Lung (tissue), 11 donors: ENCODE measurements at regions not wholly inside any gene's neighbourhood (a gene's known extent, or its start where the extent isn't known, plus 50 kb on each side); places are given as distances from the start of the nearest gene placed in this dataset.
"Not testable (repeated sequence)": the region's sequence is repeated elsewhere in the genome, so short reads cannot be mapped to it uniquely, and the experiment has no call there.

Experiments used
- ATAC-seq: fragments of 200-7000 bp; cut with Tn5 transposase; one replicate; pipeline ENCODE4 v1.9.1; 2020; ENCODE audit warnings: moderate number of reproducible peaks; ENCODE audit not compliant: insufficient read depth, low FRiP score
- DNase-seq, 3 donors: peaks; one replicate each; pipeline ENCODE4 v3.0.0-alpha.2; 2013 to 2017
- H3K27ac ChIP-seq, 2 donors: one replicate each; pipeline ENCODE4 v1.5.1; 2013; ENCODE audit warnings: mild to moderate bottlenecking in 2 of 2, moderate library complexity in 2 of 2, control low read depth in 1 of 2, inconsistent platforms in 1 of 2, low read depth in 1 of 2, low read length in 1 of 2
- H3K27me3 ChIP-seq, 3 donors: one replicate each; pipeline ENCODE4 v1.5.1; 2013; ENCODE audit warnings: low read length in 2 of 3; ENCODE audit not compliant: control insufficient read depth in 3 of 3, insufficient read depth in 3 of 3
- H3K36me3 ChIP-seq, 4 donors: one replicate each; pipeline ENCODE4 v1.5.1; 2013; ENCODE audit warnings: low read length in 4 of 4, mild to moderate bottlenecking in 1 of 4, moderate library complexity in 1 of 4; ENCODE audit not compliant: control insufficient read depth in 4 of 4, insufficient read depth in 4 of 4
- H3K4me1 ChIP-seq, 5 donors: one replicate each; pipeline ENCODE4 v1.5.1; 2013; ENCODE audit warnings: low read length in 5 of 5, mild to moderate bottlenecking in 2 of 5, moderate library complexity in 1 of 5; ENCODE audit not compliant: control insufficient read depth in 5 of 5, insufficient read depth in 5 of 5
- H3K4me3 ChIP-seq: one replicate; pipeline ENCODE4 v1.5.1; 2013; ENCODE audit warnings: mild to moderate bottlenecking, control low read depth, moderate library complexity
- H3K9ac ChIP-seq, 2 donors: one replicate each; pipeline ENCODE4 v1.5.1; 2013; ENCODE audit warnings: low read length in 2 of 2, control low read depth in 1 of 2; ENCODE audit not compliant: insufficient read depth in 1 of 2
- H3K9me3 ChIP-seq, 4 donors: one replicate each; pipeline ENCODE4 v1.5.1; 2013; ENCODE audit warnings: low read length in 3 of 4, mild to moderate bottlenecking in 1 of 4, moderate library complexity in 1 of 4; ENCODE audit not compliant: control insufficient read depth in 4 of 4, insufficient read depth in 3 of 4
- WGBS, 2 donors: extraction: QIAGEN DNeasy Blood & Tissue Kit; methylation state at CpG; one replicate each; pipeline ENCODE4 v1.1.7; 2013; 5-methylcytosine and 5-hydroxymethylcytosine counted together
- TF ChIP-seq, protein P1 (sequence below): IDR thresholded peaks from 2 replicates; pipeline ENCODE4 v1.5.1; 2012; ENCODE audit warnings: mild to moderate bottlenecking; ENCODE audit errors: control extremely low read depth, extremely low read depth
- donor health status: control.
- donor health status: control.
- donor health status: Bipolar disorder and iron deficiency.
- donor health status: healthy.
- donor health status: DM: yes; HTN: yes; CAD: no.

DNA sequence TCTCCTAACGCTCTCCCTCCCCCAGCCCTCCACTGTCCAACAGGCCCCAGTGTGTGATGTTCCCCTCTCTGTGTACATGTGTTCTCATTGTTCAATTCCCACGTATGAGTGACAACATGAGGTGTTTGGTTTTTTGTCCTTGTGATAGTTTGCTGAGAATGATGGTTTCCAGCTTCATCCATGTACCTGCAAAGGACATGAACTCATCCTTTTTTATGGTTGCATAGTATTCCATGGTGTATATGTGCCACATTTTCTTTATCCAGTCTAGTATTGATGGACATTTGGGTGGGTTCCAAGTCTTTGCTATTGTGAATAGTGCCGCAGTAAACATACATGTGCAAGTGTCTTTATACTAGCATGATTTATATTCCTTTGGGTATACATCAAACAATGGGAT, 347.4 kb downstream of the MAGEE1 start:
- WGBS, 2 donors: 72 to 75% methylated on average over 2 to 3 of the region's 3 CpGs
- H3K36me3 ChIP-seq, DNase-seq: not testable (repeated sequence)

DNA sequence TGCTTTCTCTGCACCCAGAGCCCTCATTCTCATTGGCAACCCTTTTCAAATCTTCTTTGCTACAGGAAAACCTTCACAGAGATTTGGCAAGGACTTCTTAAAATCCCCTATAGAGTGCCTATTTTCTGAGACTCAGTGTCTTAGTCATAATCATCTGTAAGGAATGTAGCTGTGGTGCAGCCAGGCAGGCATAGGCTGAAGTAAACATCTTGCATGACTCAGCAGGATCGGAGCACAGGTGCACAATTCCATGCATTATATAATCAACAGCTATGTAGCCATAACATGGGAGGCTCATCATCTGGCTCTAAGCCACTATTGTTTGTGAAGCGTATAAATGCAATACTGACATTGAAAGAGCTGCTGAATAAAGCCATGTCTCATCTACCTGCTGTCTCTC, 368.8 kb downstream of the MAGEE1 start:
- no peak overlapping the region for H3K4me3 ChIP-seq
- ATAC-seq: no peak
- 67 to 97% methylated on average over 2 of the region's 2 CpGs for WGBS, 2 donors
- peaks cover 0 to 6% (median 3%) of the 10 kb centered on the region in 4 donors for H3K9me3 ChIP-seq
- H3K4me1 ChIP-seq: no peaks in the 10 kb centered on the region
- H3K9ac ChIP-seq: no peak overlapping the region
- H3K36me3 ChIP-seq: no peaks in the 10 kb centered on the region
- TF ChIP-seq, protein P1, sequence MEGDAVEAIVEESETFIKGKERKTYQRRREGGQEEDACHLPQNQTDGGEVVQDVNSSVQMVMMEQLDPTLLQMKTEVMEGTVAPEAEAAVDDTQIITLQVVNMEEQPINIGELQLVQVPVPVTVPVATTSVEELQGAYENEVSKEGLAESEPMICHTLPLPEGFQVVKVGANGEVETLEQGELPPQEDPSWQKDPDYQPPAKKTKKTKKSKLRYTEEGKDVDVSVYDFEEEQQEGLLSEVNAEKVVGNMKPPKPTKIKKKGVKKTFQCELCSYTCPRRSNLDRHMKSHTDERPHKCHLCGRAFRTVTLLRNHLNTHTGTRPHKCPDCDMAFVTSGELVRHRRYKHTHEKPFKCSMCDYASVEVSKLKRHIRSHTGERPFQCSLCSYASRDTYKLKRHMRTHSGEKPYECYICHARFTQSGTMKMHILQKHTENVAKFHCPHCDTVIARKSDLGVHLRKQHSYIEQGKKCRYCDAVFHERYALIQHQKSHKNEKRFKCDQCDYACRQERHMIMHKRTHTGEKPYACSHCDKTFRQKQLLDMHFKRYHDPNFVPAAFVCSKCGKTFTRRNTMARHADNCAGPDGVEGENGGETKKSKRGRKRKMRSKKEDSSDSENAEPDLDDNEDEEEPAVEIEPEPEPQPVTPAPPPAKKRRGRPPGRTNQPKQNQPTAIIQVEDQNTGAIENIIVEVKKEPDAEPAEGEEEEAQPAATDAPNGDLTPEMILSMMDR: no peak
- no peak for DNase-seq
- H3K27ac ChIP-seq: no peak overlapping the region
- H3K27me3 ChIP-seq: no peaks in the 10 kb centered on the region

More for the DNA sequence above, 347.4 kb downstream of the MAGEE1 start:
- not testable (repeated sequence) for H3K9ac ChIP-seq, ATAC-seq, H3K27ac ChIP-seq, H3K4me1 ChIP-seq, H3K27me3 ChIP-seq, H3K4me3 ChIP-seq, H3K9me3 ChIP-seq

DNA sequence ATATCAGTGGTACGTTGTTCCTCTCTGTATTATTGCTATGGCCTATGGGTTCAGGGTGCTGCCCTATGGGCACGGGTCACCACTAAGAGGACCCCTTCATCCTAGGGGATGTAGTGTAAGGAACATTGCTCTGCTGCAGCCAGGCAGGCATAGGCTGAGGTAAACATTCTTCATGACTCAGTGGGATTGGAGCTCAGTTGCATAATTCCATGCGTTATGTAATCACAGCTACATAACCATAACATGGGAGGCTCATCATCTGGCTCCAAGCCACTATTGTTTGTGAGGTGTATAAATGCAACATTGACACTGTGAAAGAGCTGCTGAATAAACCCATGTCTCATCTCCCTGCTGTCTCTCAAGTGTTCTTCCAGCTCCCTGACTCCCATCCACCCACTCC, 375.2 kb downstream of the MAGEE1 start:
- Histone ChIP-seq H3K27me3 (no peaks in the 10 kb centered on the region), H3K4me1 (no peaks in the 10 kb centered on the region), H3K4me3 (no peak overlapping the region), H3K9ac (no peak overlapping the region), H3K9me3 (peaks cover 0 to 11% (median 4%) of the 10 kb centered on the region in 4 donors), H3K36me3 (no peaks in the 10 kb centered on the region), H3K27ac (no peak overlapping the region)
- TF ChIP-seq, protein P1: no peak
- DNase-seq (no peak), ATAC-seq (no peak)
- WGBS, 2 donors: 67 to 93% methylated on average over 3 of the region's 3 CpGs

DNA sequence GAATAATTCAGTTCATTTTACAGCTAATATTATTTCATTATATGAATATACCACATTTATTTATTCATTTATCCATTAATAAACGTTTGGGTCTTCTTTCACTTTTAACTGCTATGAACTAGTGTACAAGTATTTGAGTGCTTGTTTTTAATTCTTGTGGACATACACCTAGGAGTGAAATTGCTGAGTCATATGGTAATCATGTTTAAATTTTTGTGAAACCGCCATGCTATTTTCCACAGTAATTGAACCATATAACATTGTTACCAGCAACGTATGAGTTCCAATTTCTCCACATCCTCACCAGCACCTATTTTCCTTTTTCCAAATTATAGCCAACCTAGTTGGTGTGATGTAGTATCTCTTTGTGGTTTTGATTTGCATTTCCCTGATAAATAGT, 388.2 kb downstream of the MAGEE1 start:
- no peaks in the 10 kb centered on the region for H3K9me3 ChIP-seq
- 61 to 85% methylated on average over 3 of the region's 3 CpGs for WGBS, 2 donors
- H3K27ac ChIP-seq: no peak overlapping the region
- no peaks in the 10 kb centered on the region for H3K27me3 ChIP-seq
- TF ChIP-seq, protein P1: no peak
- H3K9ac ChIP-seq: no peak overlapping the region
- no peaks in the 10 kb centered on the region for H3K4me1 ChIP-seq
- no peaks in the 10 kb centered on the region for H3K36me3 ChIP-seq
- no peak overlapping the region for H3K4me3 ChIP-seq
- DNase-seq (no peak), ATAC-seq (no peak)

DNA sequence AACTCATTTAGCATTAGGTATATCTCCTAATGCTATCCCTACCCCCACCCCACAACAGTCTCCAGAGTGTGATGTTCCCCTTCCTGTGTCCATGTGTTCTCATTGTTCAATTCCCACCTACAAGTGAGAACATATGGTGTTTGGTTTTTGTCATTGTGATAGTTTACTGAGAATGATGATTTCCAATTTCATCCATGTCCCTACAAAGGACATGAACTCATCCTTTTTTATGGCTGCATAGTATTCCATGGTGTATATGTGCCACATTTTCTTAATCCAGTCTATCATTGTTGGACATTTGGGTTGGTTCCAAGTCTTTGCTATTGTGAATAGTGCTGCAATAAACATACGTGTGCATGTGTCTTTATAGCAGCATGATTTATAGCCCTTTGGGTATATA, 389.8 kb downstream of the MAGEE1 start:
- not testable (repeated sequence) for DNase-seq, H3K36me3 ChIP-seq, H3K9ac ChIP-seq, H3K27me3 ChIP-seq, ATAC-seq, H3K9me3 ChIP-seq, H3K4me3 ChIP-seq, H3K27ac ChIP-seq, H3K4me1 ChIP-seq
- WGBS, 2 donors: no CpG with 5 or more reads among the region's 1 CpG
